Loucy (cell line): ENCODE measurements at regions not wholly inside any gene's neighbourhood (a gene's known extent, or its start where the extent isn't known, plus 50 kb on each side); places are given as distances from the start of the nearest gene placed in this dataset.

ENCODE experiments used
- H2AFZ ChIP-seq: fragments of 200-600 bp; sonication (generic); 2 replicates; pipeline ENCODE4 v1.6.0; 2016; ENCODE audit warnings: antibody characterized with exemption, mild to moderate bottlenecking, low read length, moderate library complexity
- H3F3A ChIP-seq: fragments of 200-600 bp; 2 replicates; pipeline ENCODE4 v1.6.0; 2016; ENCODE audit warnings: antibody characterized with exemption, low read depth, mild to moderate bottlenecking
- H3K27me3 ChIP-seq: fragments of 200-600 bp; sonication (generic); 2 replicates; pipeline ENCODE4 v1.6.1; 2014; ENCODE audit warnings: low read length, mild to moderate bottlenecking; ENCODE audit not compliant: insufficient read depth, poor library complexity, severe bottlenecking
- H3K36me3 ChIP-seq: fragments of 200-600 bp; sonication (generic); 2 replicates; pipeline ENCODE4 v1.6.1; 2016; ENCODE audit warnings: low read length; ENCODE audit not compliant: insufficient read depth
- H3K4me1 ChIP-seq: fragments of 200-600 bp; sonication (generic); 2 replicates; pipeline ENCODE4 v1.5.1; 2014; ENCODE audit warnings: low read length, mild to moderate bottlenecking; ENCODE audit not compliant: insufficient read depth, poor library complexity, severe bottlenecking
- H3K4me2 ChIP-seq: fragments of 200-600 bp; sonication (generic); 2 replicates; pipeline ENCODE4 v1.6.0; 2014; ENCODE audit warnings: antibody characterized with exemption, low read length, low read depth, mild to moderate bottlenecking; ENCODE audit not compliant: poor library complexity, severe bottlenecking
- H3K4me3 ChIP-seq: fragments of 200-600 bp; sonication (generic); 2 replicates; pipeline ENCODE4 v1.5.1; 2014; ENCODE audit warnings: low read length, mild to moderate bottlenecking, mixed read lengths; ENCODE audit not compliant: poor library complexity, severe bottlenecking
- H3K79me2 ChIP-seq: fragments of 200-600 bp; sonication (generic); 2 replicates; pipeline ENCODE4 v1.6.1; 2014; ENCODE audit warnings: low read length; ENCODE audit not compliant: insufficient read depth
- H3K9ac ChIP-seq: fragments of 200-600 bp; sonication (generic); 2 replicates; pipeline ENCODE4 v1.6.0; 2014; ENCODE audit warnings: mild to moderate bottlenecking, low read depth, low read length, moderate library complexity; ENCODE audit not compliant: poor library complexity, severe bottlenecking
- H3K9me2 ChIP-seq: fragments of 200-600 bp; sonication (generic); replicated peaks from 2 replicates; pipeline ENCODE4 v1.6.1; 2016; ENCODE audit warnings: low read depth, low read length, mixed read lengths
- H3K9me3 ChIP-seq: fragments of 200-600 bp; sonication (generic); 2 replicates; pipeline ENCODE4 v1.6.1; 2014; ENCODE audit warnings: mild to moderate bottlenecking, antibody characterized with exemption, low read length, low read depth; ENCODE audit not compliant: insufficient read depth
- H4K20me1 ChIP-seq: fragments of 200-600 bp; sonication (generic); 2 replicates; pipeline ENCODE4 v1.6.0; 2014; ENCODE audit warnings: antibody characterized with exemption, low read length, mild to moderate bottlenecking; ENCODE audit not compliant: insufficient read depth, poor library complexity, severe bottlenecking
- CTCF ChIP-seq: fragments of 200-600 bp; sonication (generic); conservative IDR thresholded peaks from 2 replicates; pipeline ENCODE4 v1.5.1; 2014; ENCODE audit warnings: mild to moderate bottlenecking, antibody characterized with exemption, low read length
- EZH2phosphoT487 ChIP-seq: fragments of 200-600 bp; IDR thresholded peaks from 2 replicates; pipeline ENCODE4 v1.6.1; 2018; ENCODE audit warnings: antibody characterized with exemption, mild to moderate bottlenecking, moderate library complexity, borderline replicate concordance

DNA sequence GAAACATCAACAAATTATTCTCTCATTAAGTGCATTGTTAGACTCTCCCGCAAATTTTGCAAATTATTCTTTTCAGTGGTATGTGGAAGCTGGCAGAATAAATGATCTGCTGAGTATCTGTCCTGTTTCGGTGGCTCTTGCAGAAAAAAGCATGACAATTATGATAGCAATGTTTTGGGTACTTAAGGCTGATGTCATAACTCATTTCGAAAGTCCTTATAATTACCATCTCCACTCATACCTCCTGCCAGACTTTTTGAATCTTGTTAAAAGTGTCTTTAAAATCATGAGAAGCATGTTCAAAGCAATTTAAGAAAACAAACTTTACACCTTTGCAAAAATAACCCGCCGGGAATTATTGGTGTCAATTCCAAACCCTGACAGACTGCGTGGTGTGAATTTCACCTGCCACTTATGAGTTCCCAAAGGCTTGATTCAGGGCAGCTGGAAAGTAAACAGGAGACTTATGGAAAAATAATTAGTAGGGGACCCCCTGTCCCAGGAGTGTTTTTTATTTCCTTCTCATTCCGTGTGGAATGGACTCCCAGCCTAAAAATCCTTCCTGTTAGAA is 87.6 kb upstream of the E2F3 start:
- Histone ChIP-seq H3K9me3 (no peaks in the 10 kb centered on the region), H3K4me3 (no peak overlapping the region), H3K27me3 (no peaks in the 10 kb centered on the region), H3K4me1 (no peaks in the 10 kb centered on the region), H4K20me1 (no peaks in the 10 kb centered on the region), H3K9me2 (no peaks in the 10 kb centered on the region), H2AFZ (no peak overlapping the region), H3K4me2 (no peak overlapping the region), H3F3A (no peaks in the 10 kb centered on the region), H3K79me2 (no peaks in the 10 kb centered on the region), H3K36me3 (no peaks in the 10 kb centered on the region), H3K9ac (no peak overlapping the region)
- TF ChIP-seq EZH2phosphoT487 (no peak), CTCF (no peak)

DNA sequence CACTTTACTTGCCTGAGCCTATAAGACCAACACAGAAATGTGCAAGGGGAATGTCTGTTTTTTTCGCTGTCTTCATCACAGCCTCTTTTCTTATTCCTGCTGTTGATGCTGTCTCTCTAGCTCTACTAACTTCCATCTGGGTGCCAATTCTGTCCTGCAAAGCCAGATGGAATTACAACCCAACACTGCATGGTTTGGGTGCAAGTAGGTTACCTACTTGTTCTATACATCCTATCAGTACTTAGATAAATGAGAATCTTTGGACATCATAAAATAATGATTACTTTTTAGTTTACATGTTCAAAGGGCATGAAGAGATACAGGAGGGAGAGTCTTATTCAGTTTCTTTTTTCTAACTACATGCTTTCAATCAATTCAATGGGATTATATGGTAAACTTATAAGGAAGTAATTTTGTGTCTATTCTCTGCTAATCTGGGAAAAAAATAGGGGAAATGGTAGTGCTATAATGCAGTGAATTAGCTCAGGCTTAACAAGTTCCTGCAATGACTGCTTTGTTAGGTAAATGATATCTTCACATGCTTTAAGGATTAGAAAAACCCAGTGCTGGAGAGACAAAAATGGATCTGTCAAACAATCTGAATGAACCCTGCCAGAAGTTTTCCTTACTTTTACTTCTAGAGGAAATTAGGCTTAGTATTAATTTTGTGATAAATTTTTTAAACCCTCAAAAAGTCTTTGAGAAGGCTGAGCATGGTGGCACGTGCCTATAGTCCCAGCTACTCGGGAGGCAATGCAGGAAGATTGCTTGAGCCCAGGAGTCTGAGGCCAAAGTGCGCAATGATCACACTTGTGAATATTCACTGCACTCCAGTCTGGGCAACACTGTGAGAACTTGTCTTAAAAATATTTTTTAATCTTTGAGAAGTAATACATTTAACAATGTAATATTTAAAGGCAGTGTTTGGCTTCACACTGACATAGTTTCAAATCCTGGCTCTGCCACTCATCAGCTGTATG is 86.5 kb upstream of the E2F3 start:
- Histone ChIP-seq H2AFZ (no peak overlapping the region), H3F3A (no peaks in the 10 kb centered on the region), H3K9me2 (no peaks in the 10 kb centered on the region), H3K79me2 (no peaks in the 10 kb centered on the region), H3K4me3 (no peak overlapping the region), H3K27me3 (no peaks in the 10 kb centered on the region), H3K4me1 (peaks cover 6% of the 10 kb centered on the region), H4K20me1 (no peaks in the 10 kb centered on the region), H3K9ac (no peak overlapping the region), H3K36me3 (no peaks in the 10 kb centered on the region), H3K9me3 (no peaks in the 10 kb centered on the region), H3K4me2 (no peak overlapping the region)
- TF ChIP-seq EZH2phosphoT487: no peak
- no peak for TF ChIP-seq CTCF

DNA sequence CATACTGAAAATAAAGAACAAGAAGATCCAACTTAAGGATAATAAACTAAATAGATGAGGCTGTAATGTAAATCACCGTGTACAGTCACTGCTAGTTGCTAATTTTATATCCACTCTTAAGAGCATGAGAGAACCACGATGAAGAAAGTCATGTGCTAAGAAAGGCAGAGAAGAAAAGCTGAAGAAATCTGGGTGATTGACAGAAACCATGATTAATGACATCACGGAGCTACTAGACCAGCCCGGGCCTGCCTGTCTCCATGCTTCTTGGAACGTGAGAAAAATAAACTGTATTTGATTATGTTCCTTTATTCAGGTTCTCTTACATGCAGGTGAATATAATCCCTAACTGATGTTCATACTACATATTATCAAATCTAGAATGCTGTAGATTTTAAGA is 84.2 kb upstream of the E2F3 start:
- Histone ChIP-seq H4K20me1 (no peaks in the 10 kb centered on the region), H3K36me3 (no peaks in the 10 kb centered on the region), H3K27me3 (peaks cover 2% of the 10 kb centered on the region), H2AFZ (no peak overlapping the region), H3F3A (no peaks in the 10 kb centered on the region), H3K9ac (no peak overlapping the region), H3K79me2 (no peaks in the 10 kb centered on the region), H3K4me2 (no peak overlapping the region), H3K9me3 (no peaks in the 10 kb centered on the region), H3K9me2 (no peaks in the 10 kb centered on the region), H3K4me1 (peaks cover 10% of the 10 kb centered on the region), H3K4me3 (no peak overlapping the region)
- TF ChIP-seq EZH2phosphoT487 (no peak), CTCF (no peak)
